Epithelial cell of proximal tubule (primary cell): ENCODE measurements at regions not wholly inside any gene's neighbourhood (a gene's known extent, or its start where the extent isn't known, plus 50 kb on each side); places are given as distances from the start of the nearest gene placed in this dataset.

Experiments used
- DNase-seq: peaks from one replicate; pipeline ENCODE4 v3.0.0-alpha.2; 2011; ENCODE audit warnings: low read depth
- H3K4me3 ChIP-seq: 2 replicates; pipeline ENCODE4 v1.5.1; 2011; ENCODE audit warnings: low read depth, mild to moderate bottlenecking, low read length
- CTCF ChIP-seq: conservative IDR thresholded peaks from 2 replicates; pipeline ENCODE4 v1.5.1; 2012; ENCODE audit warnings: low read depth, mild to moderate bottlenecking, low read length

GRCh38 chr4:89177807-89178206, 66.5 kb downstream of the TIGD2 start:
- no peak overlapping the region for H3K4me3 ChIP-seq
- DNase-seq: no peak
- TF ChIP-seq CTCF: no peak

- no peak for TF ChIP-seq CTCF
- no peak overlapping the region for H3K4me3 ChIP-seq
- DNase-seq: no peak
Observed at GRCh38 chr4:89184407-89184806, 73.1 kb downstream of the TIGD2 start.
